ENCODE measurements at regions not wholly inside any gene's neighbourhood (a gene's known extent, or its start where the extent isn't known, plus 50 kb on each side); places are given as distances from the start of the nearest gene placed in this dataset.

- TF ChIP-seq, protein P1, sequence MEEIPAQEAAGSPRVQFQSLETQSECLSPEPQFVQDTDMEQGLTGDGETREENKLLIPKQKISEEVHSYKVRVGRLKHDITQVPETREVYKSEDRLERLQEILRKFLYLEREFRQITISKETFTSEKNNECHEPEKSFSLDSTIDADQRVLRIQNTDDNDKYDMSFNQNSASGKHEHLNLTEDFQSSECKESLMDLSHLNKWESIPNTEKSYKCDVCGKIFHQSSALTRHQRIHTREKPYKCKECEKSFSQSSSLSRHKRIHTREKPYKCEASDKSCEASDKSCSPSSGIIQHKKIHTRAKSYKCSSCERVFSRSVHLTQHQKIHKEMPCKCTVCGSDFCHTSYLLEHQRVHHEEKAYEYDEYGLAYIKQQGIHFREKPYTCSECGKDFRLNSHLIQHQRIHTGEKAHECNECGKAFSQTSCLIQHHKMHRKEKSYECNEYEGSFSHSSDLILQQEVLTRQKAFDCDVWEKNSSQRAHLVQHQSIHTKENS (CRISPR knock-in tag; IDR thresholded peaks at IDR 0.05): no peak
- TF ChIP-seq ADNP (tag; IDR thresholded peaks at IDR 0.05) (no peak), ZNF780A (CRISPR knock-in tag; IDR thresholded peaks at IDR 0.05) (no peak), ZNF232 (CRISPR knock-in tag; IDR thresholded peaks at IDR 0.05) (no peak)
Observed at GRCh38 chr13:42384265-42384664, 112.3 kb downstream of the AKAP11 start (continued).

DNA sequence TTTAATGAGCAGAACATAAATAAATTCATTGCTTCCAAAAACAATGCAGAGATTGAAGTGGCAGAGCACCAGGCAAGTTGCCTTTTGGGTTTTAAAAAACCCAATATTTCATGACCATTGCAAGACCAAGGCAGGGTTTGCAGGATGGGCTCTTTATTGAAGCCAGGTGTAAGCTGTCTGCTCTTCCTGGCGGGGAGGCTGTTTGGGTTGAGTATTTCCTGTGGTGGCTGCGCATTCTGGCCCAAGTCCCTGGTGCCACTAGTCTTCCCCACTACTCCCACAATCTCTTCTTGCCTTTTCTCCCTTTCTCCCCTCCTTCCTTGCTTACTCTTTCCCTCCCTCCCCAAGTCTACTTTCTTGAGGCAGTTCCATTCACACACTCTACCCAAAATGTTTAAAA lies 116.4 kb downstream of the AKAP11 start:
- in situ Hi-C loops (cut with MboI): no loop called here
- Histone ChIP-seq H3K27ac (ENCODE audit: extremely low read depth, low read depth, low read length) (no peak overlapping the region), H4K20me1 (replicated peaks; ENCODE audit: control insufficient read depth, insufficient read depth, low read length) (no peaks in the 10 kb centered on the region), H3K4me1 (replicated peaks in 1 of 2; ENCODE audit: control insufficient read depth in 2 of 2, insufficient read depth in 2 of 2, low read length in 2 of 2) (no peaks in the 10 kb centered on the region), H3K79me2 (ENCODE audit: control insufficient read depth, insufficient read depth, low read length) (no peaks in the 10 kb centered on the region), H3K9me3 (replicated peaks; ENCODE audit: control insufficient read depth, insufficient read depth, low read depth, low read length) (no peaks in the 10 kb centered on the region), H2AFZ (ENCODE audit: low read depth, low read length) (no peak overlapping the region), H3K4me3 (no peak overlapping the region), H3K4me2 (ENCODE audit: insufficient read depth, low read length) (no peak overlapping the region), H3K27me3 (ENCODE audit: control insufficient read depth in 2 of 2, insufficient read depth in 2 of 2, low read length in 2 of 2) (no peaks in the 10 kb centered on the region), H3K36me3 (ENCODE audit: control insufficient read depth, insufficient read depth, low read length) (no peaks in the 10 kb centered on the region), H3K9me1 (ENCODE audit: control insufficient read depth, insufficient read depth, low read length) (no peaks in the 10 kb centered on the region), H3K9ac (ENCODE audit: insufficient read depth in 1 of 2, low read depth in 2 of 2, low read length in 2 of 2) (no peak overlapping the region)
- no TSS peak for BruUV-seq (replicated peaks)
- intact Hi-C loops (cut with micrococcal nuclease): no loop called here
- ATAC-seq (no peak), FAIRE-seq (no peak), DNase-seq (ENCODE audit: extremely low read depth in 1 of 4, low spot score in 3 of 4) (no peak)
- ChIA-PET CTCF (ENCODE audit: low intra/inter-chr PET ratio) (no interaction called here), POLR2A (no interaction called here)
- 0% methylated on average over 2 of the region's 2 CpGs for WGBS (ENCODE audit: insufficient coverage, low coverage, missing lambda C conversion rate)
- TF ChIP-seq FOXJ3 (CRISPR knock-in tag; IDR thresholded peaks at IDR 0.05) (no peak), EP300 (IDR thresholded peaks at IDR 0.05; ENCODE audit: low read length) (no peak), ZFPM2 (CRISPR knock-in tag; IDR thresholded peaks at IDR 0.05) (no peak), CHCHD3 (CRISPR knock-in tag; IDR thresholded peaks at IDR 0.05) (no peak), SREBF2 (CRISPR knock-in tag; IDR thresholded peaks at IDR 0.05) (no peak), MAZ (CRISPR knock-in tag; conservative IDR thresholded peaks at IDR 0.05 in 1 of 2, IDR thresholded peaks at IDR 0.05 in 1 of 2) (no peak), HNRNPUL1 (IDR thresholded peaks at IDR 0.05; ENCODE audit: low read length) (no peak), BRD9 (IDR thresholded peaks at IDR 0.05; ENCODE audit: low read depth, partially characterized antibody) (no peak), CEBPB (tag; IDR thresholded peaks at IDR 0.05) (no peak), FOXK1 (CRISPR knock-in tag; IDR thresholded peaks at IDR 0.05; ENCODE audit: borderline replicate concordance) (no peak), DACH1 (IDR thresholded peaks at IDR 0.05; ENCODE audit: partially characterized antibody) (no peak), ZKSCAN8 (CRISPR knock-in tag; IDR thresholded peaks at IDR 0.05) (no peak)
- TF ChIP-seq, protein P1 (CRISPR knock-in tag; IDR thresholded peaks at IDR 0.05): no peak

Measured in K562 (cell line).